Mesenchymal stem cell (in vitro differentiated cells and primary cell): ENCODE measurements at regions not wholly inside any gene's neighbourhood (a gene's known extent, or its start where the extent isn't known, plus 50 kb on each side); places are given as distances from the start of the nearest gene placed in this dataset.

ENCODE experiments used
- DNase-seq: peaks from one replicate; pipeline ENCODE4 v3.0.0-alpha.2; 2013
- H2AFZ ChIP-seq: one replicate; pipeline ENCODE4 v1.6.1; 2013; ENCODE audit warnings: low read depth, mild to moderate bottlenecking, control low read depth, inconsistent platforms, low read length, moderate library complexity
- H2AK5ac ChIP-seq: 2 replicates; pipeline ENCODE4 v1.6.1; 2013; ENCODE audit warnings: low read length, moderate library complexity, mild to moderate bottlenecking, inconsistent platforms; ENCODE audit not compliant: severe bottlenecking
- H2BK120ac ChIP-seq: one replicate; pipeline ENCODE4 v1.6.1; 2013; ENCODE audit warnings: low read depth, mild to moderate bottlenecking, inconsistent platforms, low read length, moderate library complexity
- H2BK12ac ChIP-seq, 2 experiments: one replicate each; pipeline ENCODE4 v1.6.1; 2013; ENCODE audit warnings: inconsistent platforms in 2 of 2, low read length in 2 of 2, mild to moderate bottlenecking in 2 of 2, moderate library complexity in 2 of 2, control low read depth in 1 of 2
- H2BK15ac ChIP-seq: one replicate; pipeline ENCODE4 v1.6.1; 2013; ENCODE audit warnings: mild to moderate bottlenecking, low read depth, inconsistent platforms; ENCODE audit not compliant: poor library complexity, severe bottlenecking
- H2BK5ac ChIP-seq: 2 replicates; pipeline ENCODE4 v1.6.1; 2013; ENCODE audit warnings: low read depth, mild to moderate bottlenecking, low read length, control low read depth, inconsistent platforms; ENCODE audit not compliant: poor library complexity, severe bottlenecking
- H3K14ac ChIP-seq, 2 experiments: one replicate each; pipeline ENCODE4 v1.6.1; 2013; ENCODE audit warnings: inconsistent platforms in 2 of 2, low read length in 2 of 2, control low read depth in 1 of 2, mild to moderate bottlenecking in 1 of 2, moderate library complexity in 1 of 2
- H3K18ac ChIP-seq, 2 experiments: one replicate each; pipeline ENCODE4 v1.6.1; 2013; ENCODE audit warnings: inconsistent platforms in 2 of 2, low read length in 2 of 2, control low read depth in 1 of 2, low read depth in 1 of 2, mild to moderate bottlenecking in 1 of 2
- H3K23ac ChIP-seq, 2 experiments: one replicate each; pipeline ENCODE4 v1.6.1; 2013; ENCODE audit warnings: inconsistent platforms in 2 of 2, low read length in 2 of 2, mild to moderate bottlenecking in 2 of 2, moderate library complexity in 2 of 2, control low read depth in 1 of 2
- H3K27ac ChIP-seq: 2 replicates; pipeline ENCODE4 v1.5.1; 2013; ENCODE audit warnings: mild to moderate bottlenecking, moderate library complexity, low read length, control low read depth, inconsistent platforms; ENCODE audit not compliant: poor library complexity, severe bottlenecking
- H3K27me3 ChIP-seq, 2 experiments: 2 replicates each; pipeline versions ENCODE4 v1.6.1 to v1.7.0; 2013; ENCODE audit warnings: low read length in 2 of 2, mild to moderate bottlenecking in 2 of 2, moderate library complexity in 2 of 2, control low read depth in 1 of 2, inconsistent platforms in 1 of 2; ENCODE audit not compliant: control insufficient read depth in 1 of 2, insufficient read depth in 1 of 2
- H3K36me3 ChIP-seq, 2 experiments: 2 replicates each; pipeline versions ENCODE4 v1.6.1 to v1.7.0; 2013; ENCODE audit warnings: low read length in 2 of 2, control low read depth in 1 of 2, inconsistent platforms in 1 of 2, low read depth in 1 of 2, mild to moderate bottlenecking in 1 of 2; ENCODE audit not compliant: insufficient read depth in 2 of 2, control insufficient read depth in 1 of 2
- H3K4ac ChIP-seq, 2 experiments: one replicate each; pipeline ENCODE4 v1.6.1; 2013; ENCODE audit warnings: inconsistent platforms in 2 of 2, low read length in 2 of 2, mild to moderate bottlenecking in 2 of 2, moderate library complexity in 2 of 2, control low read depth in 1 of 2, low read depth in 1 of 2
- H3K4me1 ChIP-seq: 2 replicates; pipeline ENCODE4 v1.6.1; 2013; ENCODE audit warnings: low read depth, low read length, control low read depth; ENCODE audit not compliant: control insufficient read depth, insufficient read depth
- H3K4me2 ChIP-seq: 2 replicates; pipeline ENCODE4 v1.6.1; 2013; ENCODE audit warnings: low read length, mild to moderate bottlenecking, inconsistent platforms; ENCODE audit not compliant: poor library complexity, severe bottlenecking
- H3K4me3 ChIP-seq, 2 experiments: 2 replicates each; pipeline versions ENCODE4 v1.5.1 to v1.7.0; 2013; ENCODE audit warnings: low read length in 2 of 2, mild to moderate bottlenecking in 2 of 2, control low read depth in 1 of 2, low read depth in 1 of 2; ENCODE audit not compliant: insufficient read depth in 1 of 2
- H3K79me1 ChIP-seq: replicated peaks from 2 replicates; pipeline ENCODE4 v1.6.1; 2013; ENCODE audit warnings: mild to moderate bottlenecking, control low read depth, low read length, inconsistent platforms; ENCODE audit not compliant: poor library complexity, severe bottlenecking
- H3K9ac ChIP-seq: 2 replicates; pipeline ENCODE4 v1.7.0; 2013; ENCODE audit warnings: mild to moderate bottlenecking, low read length, moderate library complexity
- H3K9me3 ChIP-seq: 2 replicates; pipeline ENCODE4 v1.7.0; 2013; ENCODE audit warnings: mild to moderate bottlenecking, low read length; ENCODE audit not compliant: control insufficient read depth
- H4K8ac ChIP-seq: one replicate; pipeline ENCODE4 v1.6.1; 2013; ENCODE audit warnings: inconsistent platforms, mild to moderate bottlenecking, low read length, moderate library complexity
- H4K91ac ChIP-seq: one replicate; pipeline ENCODE4 v1.6.1; 2013; ENCODE audit warnings: mild to moderate bottlenecking, low read length, inconsistent platforms
- WGBS: methylation state at CpG from one replicate; pipeline ENCODE4 v1.1.7; 2013; ENCODE audit warnings: mixed read lengths; 5-methylcytosine and 5-hydroxymethylcytosine counted together

GRCh38 chr20:24316731-24317130, 152.7 kb upstream of the SYNDIG1 start:
- no peak overlapping the region for H2BK5ac ChIP-seq
- no peaks in the 10 kb centered on the region for H3K4me1 ChIP-seq
- peaks cover 0 to 33% of the 10 kb centered on the region in 2 experiments for H3K27me3 ChIP-seq
- no peak overlapping the region for H3K4ac ChIP-seq
- H2BK120ac ChIP-seq, result no peak overlapping the region
- no peak overlapping the region for H4K8ac ChIP-seq
- no peak overlapping the region for H3K23ac ChIP-seq
- H4K91ac ChIP-seq, result no peak overlapping the region
- H3K36me3 ChIP-seq, result no peaks in the 10 kb centered on the region
- H2BK12ac ChIP-seq, result no peak overlapping the region
- H3K9ac ChIP-seq, result no peak overlapping the region
- H3K27ac ChIP-seq, result no peak overlapping the region
- no peak overlapping the region for H3K14ac ChIP-seq
- no peak overlapping the region for H2AFZ ChIP-seq
- H3K9me3 ChIP-seq, result no peaks in the 10 kb centered on the region
- DNase-seq, result no peak
- H3K4me2 ChIP-seq, result no peak overlapping the region
- no peaks in the 10 kb centered on the region for H3K79me1 ChIP-seq
- H2BK15ac ChIP-seq, result no peak overlapping the region
- no peak overlapping the region for H3K4me3 ChIP-seq
- H3K18ac ChIP-seq, result no peak overlapping the region
- H2AK5ac ChIP-seq, result no peak overlapping the region
- 56% methylated on average over 2 of the region's 2 CpGs for WGBS

GRCh38 chr20:24314053-24314452, 155.4 kb upstream of the SYNDIG1 start:
- H4K91ac ChIP-seq, result no peak overlapping the region
- H3K79me1 ChIP-seq, result no peaks in the 10 kb centered on the region
- no peak overlapping the region for H3K14ac ChIP-seq
- no peak overlapping the region for H3K27ac ChIP-seq
- H2AFZ ChIP-seq, result no peak overlapping the region
- no peaks in the 10 kb centered on the region for H3K4me1 ChIP-seq
- H3K9ac ChIP-seq, result no peak overlapping the region
- no peak overlapping the region for H3K4ac ChIP-seq
- no peak overlapping the region for H2BK15ac ChIP-seq
- WGBS, result 66% methylated on average over 4 of the region's 4 CpGs
- H2BK5ac ChIP-seq, result no peak overlapping the region
- H3K36me3 ChIP-seq, result no peaks in the 10 kb centered on the region
- H2BK120ac ChIP-seq, result no peak overlapping the region
- H4K8ac ChIP-seq, result no peak overlapping the region
- no peaks in the 10 kb centered on the region for H3K9me3 ChIP-seq
- no peak overlapping the region for H3K18ac ChIP-seq
- H3K27me3 ChIP-seq, result peaks cover 0 to 39% of the 10 kb centered on the region in 2 experiments
- no peak for DNase-seq
- no peak overlapping the region for H2BK12ac ChIP-seq
- H3K4me3 ChIP-seq, result no peak overlapping the region
- no peak overlapping the region for H3K23ac ChIP-seq
- no peak overlapping the region for H2AK5ac ChIP-seq
- no peak overlapping the region for H3K4me2 ChIP-seq

- Histone ChIP-seq H3K79me1 (no peaks in the 10 kb centered on the region), H3K27me3 (peaks cover 5 to 21% of the 10 kb centered on the region in 2 experiments), H4K8ac (no peak overlapping the region), H2AK5ac (no peak overlapping the region), H2AFZ (no peak overlapping the region), H4K91ac (no peak overlapping the region), H3K4me1 (no peaks in the 10 kb centered on the region), H3K9me3 (no peaks in the 10 kb centered on the region), H3K4me3 (no peak overlapping the region), H3K27ac (no peak overlapping the region), H3K4me2 (no peak overlapping the region), H3K36me3 (no peaks in the 10 kb centered on the region), H3K23ac (no peak overlapping the region), H2BK12ac (no peak overlapping the region), H2BK5ac (no peak overlapping the region), H3K4ac (no peak overlapping the region), H2BK15ac (no peak overlapping the region), H2BK120ac (no peak overlapping the region), H3K14ac (no peak overlapping the region), H3K18ac (no peak overlapping the region), H3K9ac (no peak overlapping the region)
- WGBS, result 72% methylated on average over 2 of the region's 2 CpGs
- DNase-seq, result no peak
These were observed 159.8 kb upstream of the SYNDIG1 start for GRCh38 chr20:24309596-24309995.

GRCh38 chr20:24305371-24305770, 164.1 kb upstream of the SYNDIG1 start:
- no peak overlapping the region for H4K8ac ChIP-seq
- no peak overlapping the region for H3K18ac ChIP-seq
- no peak overlapping the region for H3K9ac ChIP-seq
- no peak for DNase-seq
- H3K9me3 ChIP-seq, result no peaks in the 10 kb centered on the region
- no peak overlapping the region for H2AFZ ChIP-seq
- H3K27ac ChIP-seq, result no peak overlapping the region
- no peak overlapping the region for H4K91ac ChIP-seq
- H3K23ac ChIP-seq, result no peak overlapping the region
- H2BK120ac ChIP-seq, result no peak overlapping the region
- H2AK5ac ChIP-seq, result no peak overlapping the region
- H2BK15ac ChIP-seq, result no peak overlapping the region
- no peaks in the 10 kb centered on the region for H3K4me1 ChIP-seq
- peaks cover 5 to 23% of the 10 kb centered on the region in 2 experiments for H3K27me3 ChIP-seq
- no peak overlapping the region for H2BK5ac ChIP-seq
- H3K4me2 ChIP-seq, result no peak overlapping the region
- H3K4ac ChIP-seq, result no peak overlapping the region
- no peak overlapping the region for H2BK12ac ChIP-seq
- no peaks in the 10 kb centered on the region for H3K79me1 ChIP-seq
- H3K14ac ChIP-seq, result no peak overlapping the region
- no peaks in the 10 kb centered on the region for H3K36me3 ChIP-seq
- H3K4me3 ChIP-seq, result no peak overlapping the region
- 79% methylated on average over 4 of the region's 6 CpGs for WGBS
